ENCODE measurements at regions not wholly inside any gene's neighbourhood (a gene's known extent, or its start where the extent isn't known, plus 50 kb on each side); places are given as distances from the start of the nearest gene placed in this dataset.

DNA sequence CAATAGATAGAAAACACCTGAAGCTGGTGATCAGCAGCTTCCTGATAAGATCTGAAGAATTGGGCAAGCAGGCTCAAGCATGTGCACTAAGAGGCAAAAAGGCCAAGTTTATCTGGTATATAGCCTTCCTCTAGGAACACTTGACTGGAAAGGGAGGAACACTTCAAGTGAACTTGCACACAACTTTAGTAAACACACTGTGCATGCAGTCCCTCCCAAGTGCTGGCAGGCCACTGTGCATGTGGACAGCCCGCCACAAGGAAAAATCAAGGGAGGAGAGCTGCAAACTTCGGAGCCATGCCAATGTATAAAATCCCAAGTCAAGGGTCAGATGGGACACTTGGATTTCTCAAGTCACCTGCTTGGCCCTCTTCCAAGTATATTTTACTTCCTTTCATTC is 645.8 kb upstream of the NDST4 start:
- WGBS (ENCODE audit: low lambda C conversion rate, missing lambda C conversion rate), result 100% methylated on average over 2 of the region's 2 CpGs
- Histone ChIP-seq H3K27ac (no peak overlapping the region), H3K9me3 (ENCODE audit: low read depth) (no peaks in the 10 kb centered on the region), H3K79me2 (no peaks in the 10 kb centered on the region), H3K4me2 (no peak overlapping the region), H4K20me1 (ENCODE audit: insufficient read depth, poor library complexity, severe bottlenecking) (no peaks in the 10 kb centered on the region), H3K36me3 (replicated peaks; ENCODE audit: insufficient read depth, low read depth) (no peaks in the 10 kb centered on the region), H3K27me3 (no peaks in the 10 kb centered on the region), H2AFZ (no peak overlapping the region), H3K4me3 (no peak overlapping the region), H3K4me1 (ENCODE audit: insufficient read depth) (no peaks in the 10 kb centered on the region), H3K9me2 (replicated peaks; ENCODE audit: insufficient read depth) (no peaks in the 10 kb centered on the region)
- DNase-seq (ENCODE audit: low spot score), result no peak
- TF ChIP-seq EZH2phosphoT487 (IDR thresholded peaks at IDR 0.05; ENCODE audit: low read depth, severe bottlenecking, unreplicated experiment) (no peak), EZH2 (IDR thresholded peaks at IDR 0.05; ENCODE audit: borderline replicate concordance) (no peak)
- TF ChIP-seq, protein P1, sequence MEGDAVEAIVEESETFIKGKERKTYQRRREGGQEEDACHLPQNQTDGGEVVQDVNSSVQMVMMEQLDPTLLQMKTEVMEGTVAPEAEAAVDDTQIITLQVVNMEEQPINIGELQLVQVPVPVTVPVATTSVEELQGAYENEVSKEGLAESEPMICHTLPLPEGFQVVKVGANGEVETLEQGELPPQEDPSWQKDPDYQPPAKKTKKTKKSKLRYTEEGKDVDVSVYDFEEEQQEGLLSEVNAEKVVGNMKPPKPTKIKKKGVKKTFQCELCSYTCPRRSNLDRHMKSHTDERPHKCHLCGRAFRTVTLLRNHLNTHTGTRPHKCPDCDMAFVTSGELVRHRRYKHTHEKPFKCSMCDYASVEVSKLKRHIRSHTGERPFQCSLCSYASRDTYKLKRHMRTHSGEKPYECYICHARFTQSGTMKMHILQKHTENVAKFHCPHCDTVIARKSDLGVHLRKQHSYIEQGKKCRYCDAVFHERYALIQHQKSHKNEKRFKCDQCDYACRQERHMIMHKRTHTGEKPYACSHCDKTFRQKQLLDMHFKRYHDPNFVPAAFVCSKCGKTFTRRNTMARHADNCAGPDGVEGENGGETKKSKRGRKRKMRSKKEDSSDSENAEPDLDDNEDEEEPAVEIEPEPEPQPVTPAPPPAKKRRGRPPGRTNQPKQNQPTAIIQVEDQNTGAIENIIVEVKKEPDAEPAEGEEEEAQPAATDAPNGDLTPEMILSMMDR (IDR thresholded peaks at IDR 0.05; ENCODE audit: poor library complexity), result no peak

DNA sequence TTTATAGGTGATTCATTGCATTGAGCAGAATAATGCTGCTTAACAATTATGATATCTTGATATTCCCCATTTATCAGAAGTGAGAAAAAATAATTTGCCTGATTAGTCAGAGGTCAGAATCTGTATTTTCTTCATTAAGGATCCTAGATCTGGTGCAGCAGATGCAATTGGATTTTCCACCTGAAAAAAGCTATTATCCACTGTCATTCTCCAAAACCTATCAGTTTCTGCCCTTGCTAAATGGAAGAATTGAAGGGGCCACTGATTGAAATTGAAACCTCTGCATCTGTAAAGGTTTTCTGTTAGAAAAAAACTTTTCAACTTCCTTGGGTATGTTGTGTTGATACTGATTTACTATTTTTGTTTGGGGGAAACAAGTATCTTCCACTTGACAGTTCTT is 636.0 kb upstream of the NDST4 start:
- DNase-seq (ENCODE audit: low spot score), result no peak
- Histone ChIP-seq H3K4me1 (ENCODE audit: insufficient read depth) (no peaks in the 10 kb centered on the region), H3K36me3 (replicated peaks; ENCODE audit: insufficient read depth, low read depth) (no peaks in the 10 kb centered on the region), H4K20me1 (ENCODE audit: insufficient read depth, poor library complexity, severe bottlenecking) (no peaks in the 10 kb centered on the region), H2AFZ (no peak overlapping the region), H3K9me3 (ENCODE audit: low read depth) (no peaks in the 10 kb centered on the region), H3K9me2 (replicated peaks; ENCODE audit: insufficient read depth) (no peaks in the 10 kb centered on the region), H3K4me3 (no peak overlapping the region), H3K27me3 (no peaks in the 10 kb centered on the region), H3K27ac (no peak overlapping the region), H3K79me2 (no peaks in the 10 kb centered on the region), H3K4me2 (no peak overlapping the region)
- TF ChIP-seq EZH2 (IDR thresholded peaks at IDR 0.05; ENCODE audit: borderline replicate concordance), result no peak
- TF ChIP-seq, protein P1 (IDR thresholded peaks at IDR 0.05; ENCODE audit: poor library complexity), result no peak
- TF ChIP-seq EZH2phosphoT487 (IDR thresholded peaks at IDR 0.05; ENCODE audit: low read depth, severe bottlenecking, unreplicated experiment), result no peak

DNA sequence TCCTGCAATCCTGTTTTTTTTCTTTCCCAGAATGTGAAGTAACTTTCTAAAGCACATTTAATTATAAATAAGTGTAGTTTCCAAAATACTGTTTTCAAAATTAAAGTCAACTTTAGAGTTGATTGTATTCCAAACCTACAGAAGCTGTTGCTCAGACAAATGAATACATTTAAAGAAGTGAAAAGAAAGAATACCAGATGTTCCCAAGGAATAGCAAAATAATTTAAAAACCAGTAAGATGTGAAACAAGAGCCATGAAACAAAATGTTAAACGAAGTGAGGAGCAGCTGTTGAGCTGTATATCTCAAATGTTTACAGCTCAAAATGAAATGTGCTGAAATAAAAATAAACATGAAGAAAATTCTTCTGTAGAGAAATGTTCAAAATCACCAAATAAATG is 627.4 kb upstream of the NDST4 start:
- WGBS (ENCODE audit: low lambda C conversion rate, missing lambda C conversion rate), result 46% methylated on average over 1 of the region's 1 CpG
- Histone ChIP-seq H3K4me1 (ENCODE audit: insufficient read depth) (no peaks in the 10 kb centered on the region), H4K20me1 (ENCODE audit: insufficient read depth, poor library complexity, severe bottlenecking) (no peaks in the 10 kb centered on the region), H3K9me2 (replicated peaks; ENCODE audit: insufficient read depth) (no peaks in the 10 kb centered on the region), H3K27me3 (no peaks in the 10 kb centered on the region), H2AFZ (no peak overlapping the region), H3K4me3 (no peak overlapping the region), H3K4me2 (no peak overlapping the region), H3K9me3 (ENCODE audit: low read depth) (no peaks in the 10 kb centered on the region), H3K27ac (no peak overlapping the region), H3K79me2 (no peaks in the 10 kb centered on the region), H3K36me3 (replicated peaks; ENCODE audit: insufficient read depth, low read depth) (no peaks in the 10 kb centered on the region)
- DNase-seq (ENCODE audit: low spot score), result no peak
- TF ChIP-seq, protein P1 (IDR thresholded peaks at IDR 0.05; ENCODE audit: poor library complexity), result no peak
- no peak for TF ChIP-seq EZH2 (IDR thresholded peaks at IDR 0.05; ENCODE audit: borderline replicate concordance)
- TF ChIP-seq EZH2phosphoT487 (IDR thresholded peaks at IDR 0.05; ENCODE audit: low read depth, severe bottlenecking, unreplicated experiment), result no peak

DNA sequence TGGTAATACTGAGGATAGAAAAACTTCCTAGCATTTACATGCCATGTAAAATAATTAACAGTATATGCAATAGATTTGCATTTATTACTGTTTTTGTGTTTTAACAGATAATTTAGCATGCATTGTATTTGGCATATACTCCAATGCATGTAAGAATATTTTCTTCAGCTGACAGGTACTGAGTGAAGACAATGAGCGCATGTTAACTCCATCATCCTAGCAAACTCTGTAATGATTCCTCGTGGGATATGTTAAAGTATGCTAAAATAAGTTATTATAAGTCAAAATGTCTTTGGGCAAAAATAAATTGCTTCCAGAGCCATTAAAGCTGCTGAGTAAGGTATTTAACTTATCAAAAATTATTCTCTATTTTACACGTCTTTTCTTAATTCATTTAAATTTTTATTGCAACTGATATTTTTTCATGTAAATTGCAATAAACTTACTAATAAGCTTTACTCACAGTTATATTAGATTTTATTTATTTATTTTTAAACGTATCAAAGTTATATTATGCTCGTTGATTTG is 616.4 kb upstream of the NDST4 start:
- H3K27me3 ChIP-seq, result no peaks in the 10 kb centered on the region
- TF ChIP-seq, protein P1 (IDR thresholded peaks at IDR 0.05; ENCODE audit: poor library complexity), result no peak
- no peak for TF ChIP-seq EZH2phosphoT487 (IDR thresholded peaks at IDR 0.05; ENCODE audit: low read depth, severe bottlenecking, unreplicated experiment)
- no peak for TF ChIP-seq EZH2 (IDR thresholded peaks at IDR 0.05; ENCODE audit: borderline replicate concordance)
- 89% methylated on average over 5 of the region's 5 CpGs for WGBS (ENCODE audit: low lambda C conversion rate, missing lambda C conversion rate)
- no peaks in the 10 kb centered on the region for H3K9me3 ChIP-seq (ENCODE audit: low read depth)
- no peak overlapping the region for H3K27ac ChIP-seq
- H2AFZ ChIP-seq, result no peak overlapping the region
- H3K36me3 ChIP-seq (replicated peaks; ENCODE audit: insufficient read depth, low read depth), result no peaks in the 10 kb centered on the region
- no peaks in the 10 kb centered on the region for H3K9me2 ChIP-seq (replicated peaks; ENCODE audit: insufficient read depth)
- H3K79me2 ChIP-seq, result no peaks in the 10 kb centered on the region
- no peaks in the 10 kb centered on the region for H4K20me1 ChIP-seq (ENCODE audit: insufficient read depth, poor library complexity, severe bottlenecking)
- no peak for DNase-seq (ENCODE audit: low spot score)
- H3K4me2 ChIP-seq, result no peak overlapping the region
- no peak overlapping the region for H3K4me3 ChIP-seq
- no peaks in the 10 kb centered on the region for H3K4me1 ChIP-seq (ENCODE audit: insufficient read depth)

All from hepatocyte (in vitro differentiated cells).